ENCODE measurements at regions not wholly inside any gene's neighbourhood (a gene's known extent, or its start where the extent isn't known, plus 50 kb on each side); places are given as distances from the start of the nearest gene placed in this dataset.

DNA sequence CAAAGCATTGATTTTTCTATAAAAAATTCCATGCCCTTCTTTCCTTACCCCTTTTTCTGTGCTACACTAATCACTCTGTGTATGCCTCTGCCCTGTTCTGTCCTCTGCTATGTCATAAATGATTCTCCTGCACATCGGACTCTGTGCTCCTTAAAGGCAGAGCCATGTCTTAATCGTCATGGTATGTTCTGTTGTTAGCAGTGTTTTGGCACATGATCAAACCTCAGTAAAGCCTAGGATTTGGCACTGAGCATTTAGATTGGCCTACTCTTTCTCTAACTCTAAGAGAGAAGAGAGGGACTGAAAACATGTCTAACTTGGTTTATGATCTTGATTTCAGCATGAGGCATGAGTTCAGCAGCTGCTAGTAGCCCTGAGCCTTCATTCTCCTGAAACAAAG lies 266.9 kb downstream of the AASDHPPT start:
- DNase-seq, result no peak

DNA sequence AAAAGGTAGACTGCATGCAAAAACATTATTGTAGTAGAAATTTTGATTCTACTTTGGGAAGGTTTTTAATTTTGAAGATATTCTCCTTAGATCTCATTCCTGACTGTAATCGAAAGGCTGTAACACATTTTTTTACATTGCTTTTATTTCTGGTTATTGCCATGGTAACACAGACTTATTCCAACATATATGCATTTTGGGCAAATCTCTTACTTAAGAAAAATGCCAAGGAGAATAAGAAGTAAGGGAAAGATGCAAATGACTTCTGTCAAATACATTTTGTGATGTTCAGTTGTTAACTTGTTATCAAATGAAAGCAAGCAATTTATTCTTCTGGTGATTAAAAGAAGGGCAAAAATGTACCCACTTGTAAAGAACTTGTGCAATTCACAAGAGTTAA lies 267.5 kb downstream of the AASDHPPT start:
- DNase-seq, result no peak

DNA sequence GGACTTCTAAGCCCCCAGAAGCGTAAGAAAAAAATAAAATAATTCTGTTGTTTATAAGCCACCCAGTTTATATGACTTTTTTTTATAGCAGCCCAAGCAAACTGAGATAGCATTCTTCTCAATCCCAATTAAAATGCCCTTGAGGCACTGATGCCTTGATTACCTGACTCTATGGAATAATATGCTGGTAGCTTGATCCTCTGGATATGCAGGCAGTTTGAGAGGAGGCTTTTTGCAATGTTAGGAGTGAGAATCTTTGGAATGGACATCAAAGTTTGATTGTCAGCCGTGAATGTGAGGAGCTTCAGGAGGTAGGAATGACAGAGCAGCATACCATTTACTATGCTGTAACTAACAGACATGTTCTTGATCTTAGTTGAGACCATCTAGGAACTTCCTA lies 275.6 kb downstream of the AASDHPPT start:
- DNase-seq, result no peak

DNA sequence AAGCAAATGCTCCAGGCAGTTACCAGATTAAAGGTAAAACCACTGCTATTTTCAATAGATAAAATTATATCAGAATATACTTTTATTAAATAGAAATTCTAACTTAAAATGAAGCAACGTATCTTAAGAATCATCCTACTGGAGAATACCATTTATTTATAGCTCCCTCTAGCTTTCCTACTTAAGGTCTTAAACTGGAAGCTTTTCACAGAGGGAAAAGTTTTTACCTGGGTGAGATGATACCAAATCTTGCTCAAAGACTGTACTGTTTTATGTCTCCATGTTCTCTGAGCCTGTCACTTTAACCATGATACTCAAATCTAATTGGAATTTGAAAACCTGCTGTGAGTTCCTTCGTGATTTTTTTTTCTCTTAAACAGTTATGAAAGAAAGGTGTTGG lies 291.8 kb downstream of the AASDHPPT start:
- DNase-seq, result no peak

DNA sequence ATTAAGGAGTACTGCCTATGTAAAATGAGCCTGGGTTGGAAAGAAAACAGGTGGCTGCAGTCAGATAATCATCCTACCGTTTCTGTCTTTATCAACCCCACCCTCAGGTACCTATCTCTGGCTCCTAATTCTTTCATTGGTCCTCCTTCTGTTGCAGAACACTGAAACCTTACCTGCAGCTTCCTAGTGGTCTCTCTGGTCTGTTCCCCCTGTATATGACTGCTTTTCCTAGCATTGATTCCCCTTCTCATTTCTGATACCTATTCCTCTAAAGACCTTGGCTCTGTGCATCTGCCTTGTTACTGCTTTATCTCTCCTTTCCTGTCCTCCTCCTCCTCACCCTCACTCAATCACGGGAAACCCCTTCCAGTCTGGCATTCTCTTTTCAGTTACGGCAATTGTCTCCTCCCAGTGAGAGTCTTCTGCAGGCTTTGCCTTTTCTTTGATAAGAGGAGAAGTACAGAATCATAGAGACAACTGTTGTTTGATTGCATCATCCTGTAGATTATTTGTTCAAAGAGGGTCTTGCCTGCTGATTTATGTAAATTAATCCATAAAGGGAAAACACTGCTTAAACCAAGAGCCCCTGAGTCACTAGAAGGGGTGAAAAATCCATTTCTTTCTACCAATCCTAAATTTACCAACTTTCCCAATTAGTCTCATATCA lies 301.2 kb downstream of the AASDHPPT start:
- DNase-seq, result no peak

DNA sequence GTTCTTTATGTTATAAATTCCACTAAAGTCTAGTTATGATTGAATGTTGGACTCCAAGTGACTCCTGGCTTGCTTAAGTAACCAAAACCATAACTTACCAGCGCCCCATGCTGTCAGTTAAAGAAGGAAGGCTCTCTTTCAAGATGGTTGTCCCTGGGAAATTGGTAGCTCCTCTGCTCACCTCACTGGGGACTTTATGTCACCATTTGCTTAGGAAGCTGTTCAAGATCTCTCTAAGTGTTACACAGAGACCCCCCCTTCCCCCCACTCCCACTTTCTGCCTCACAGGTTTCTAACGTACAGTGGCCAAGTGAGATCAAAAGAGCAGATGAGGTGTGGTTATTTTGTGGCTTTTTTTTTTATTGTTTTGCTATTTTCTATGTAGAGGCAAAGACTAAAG lies 301.8 kb downstream of the AASDHPPT start:
- DNase-seq, result no peak

DNA sequence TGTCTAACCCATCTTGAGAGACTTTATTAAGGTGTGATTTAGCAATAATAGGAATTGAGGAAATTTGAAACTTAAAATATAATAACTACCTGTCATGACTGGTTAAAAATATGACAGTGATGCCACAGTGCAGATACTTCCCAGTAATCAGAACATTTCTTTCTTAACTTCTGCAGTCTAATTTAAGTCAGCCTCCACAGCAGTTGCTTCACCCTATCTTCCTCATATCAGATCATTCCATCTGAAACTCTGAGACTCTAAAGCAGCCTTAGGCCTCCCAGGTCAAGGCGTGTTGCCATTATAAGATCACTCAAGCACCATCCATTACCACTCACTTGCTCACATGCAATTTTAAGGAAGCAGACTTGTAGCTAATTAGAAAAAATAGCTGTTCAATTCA lies 302.2 kb downstream of the AASDHPPT start:
- no peak for DNase-seq

DNA sequence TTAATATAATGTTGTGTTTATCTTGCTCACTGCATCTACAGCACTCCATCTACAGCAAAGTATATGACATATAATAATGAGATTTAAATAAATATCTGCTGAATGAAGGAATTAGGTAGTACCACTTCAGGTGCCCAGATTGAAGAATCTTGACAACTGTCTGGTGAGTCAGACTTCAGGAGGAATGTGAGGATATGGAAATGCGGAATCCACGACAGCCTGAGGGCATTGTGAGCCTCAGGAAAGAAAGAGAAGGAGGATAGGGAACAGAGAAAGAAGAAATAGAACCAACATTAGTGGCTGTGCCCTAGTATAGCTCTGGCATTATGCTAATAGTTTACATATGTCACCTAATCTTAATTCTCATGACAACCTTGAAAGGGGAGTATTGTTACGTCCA lies 304.4 kb downstream of the AASDHPPT start:
- no peak for DNase-seq

DNA sequence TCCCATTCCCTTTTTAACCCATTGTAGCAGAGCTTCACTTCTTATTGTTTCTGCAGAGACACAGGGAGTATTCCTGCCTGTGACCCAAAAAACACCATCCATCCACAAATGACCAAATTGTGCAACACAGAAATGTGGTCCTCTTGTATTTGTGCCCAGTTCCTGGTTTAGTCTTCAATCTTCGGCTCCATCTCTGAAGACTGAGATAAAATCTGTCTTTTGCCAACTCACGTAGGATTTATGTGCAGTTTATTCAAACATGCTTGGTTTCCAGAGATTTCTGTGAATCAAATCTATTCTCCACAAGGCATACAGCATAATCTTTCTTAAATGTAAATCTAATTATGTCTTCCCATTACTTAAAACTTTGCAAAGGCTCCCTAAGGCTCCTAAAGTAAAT lies 307.0 kb downstream of the AASDHPPT start:
- no peak for DNase-seq

DNA sequence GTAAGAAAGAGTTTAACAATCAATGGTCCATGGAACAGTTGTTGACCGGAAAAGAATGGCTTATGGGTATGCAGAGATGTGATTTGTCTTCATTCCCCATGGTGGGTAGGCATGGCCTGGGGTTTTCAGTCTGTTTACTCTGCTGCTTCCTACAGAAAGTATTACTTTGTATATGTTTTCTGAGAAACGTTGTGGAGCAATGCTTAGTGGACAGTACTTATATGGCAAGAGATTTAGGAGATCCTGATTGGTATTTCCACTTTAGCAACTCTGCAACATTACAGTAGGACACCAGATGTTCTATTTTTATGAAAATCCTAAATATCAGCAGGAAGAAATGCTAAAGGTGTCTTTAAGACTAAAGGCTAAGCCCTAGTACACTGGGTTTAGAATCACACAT lies 309.1 kb downstream of the AASDHPPT start:
- no peak for DNase-seq

DNA sequence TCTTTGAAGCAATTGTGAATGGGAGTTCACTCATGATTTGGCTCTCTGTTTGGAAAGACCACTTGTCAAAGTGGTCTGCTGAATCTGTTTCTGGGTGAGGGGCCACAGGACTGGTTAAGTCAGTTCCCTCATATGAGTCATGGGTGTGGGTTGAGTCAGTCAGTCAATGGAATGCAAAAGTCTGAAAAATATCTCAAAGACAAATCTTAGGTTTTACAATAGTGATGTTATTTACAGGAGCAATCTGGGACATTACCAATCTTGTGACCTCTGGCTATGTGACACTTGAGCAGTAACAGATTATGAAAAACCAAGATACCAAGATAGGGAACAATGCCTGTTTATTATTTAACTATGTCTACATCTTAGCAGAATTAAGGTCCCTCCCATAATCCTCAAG lies 311.6 kb downstream of the AASDHPPT start:
- DNase-seq, result no peak

DNA sequence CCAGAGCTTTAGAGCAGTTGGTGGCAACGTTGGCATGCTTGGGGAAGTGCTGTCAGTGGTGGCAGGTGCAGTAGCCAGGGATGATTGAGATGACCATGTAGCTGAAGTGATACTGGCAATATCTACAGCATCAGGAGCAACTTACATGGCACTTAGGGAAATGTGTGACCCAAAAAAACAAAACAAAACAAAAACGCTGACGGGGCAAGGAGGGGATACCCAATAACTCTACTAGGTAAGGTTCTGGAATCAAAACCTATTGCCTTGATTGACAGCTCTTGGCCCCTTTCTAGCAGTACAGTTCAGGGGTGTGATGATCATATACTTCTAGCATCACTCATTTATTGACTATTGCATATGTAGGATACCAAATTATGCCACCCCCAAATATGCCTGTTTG lies 312.6 kb downstream of the AASDHPPT start:
- no peak for DNase-seq

DNA sequence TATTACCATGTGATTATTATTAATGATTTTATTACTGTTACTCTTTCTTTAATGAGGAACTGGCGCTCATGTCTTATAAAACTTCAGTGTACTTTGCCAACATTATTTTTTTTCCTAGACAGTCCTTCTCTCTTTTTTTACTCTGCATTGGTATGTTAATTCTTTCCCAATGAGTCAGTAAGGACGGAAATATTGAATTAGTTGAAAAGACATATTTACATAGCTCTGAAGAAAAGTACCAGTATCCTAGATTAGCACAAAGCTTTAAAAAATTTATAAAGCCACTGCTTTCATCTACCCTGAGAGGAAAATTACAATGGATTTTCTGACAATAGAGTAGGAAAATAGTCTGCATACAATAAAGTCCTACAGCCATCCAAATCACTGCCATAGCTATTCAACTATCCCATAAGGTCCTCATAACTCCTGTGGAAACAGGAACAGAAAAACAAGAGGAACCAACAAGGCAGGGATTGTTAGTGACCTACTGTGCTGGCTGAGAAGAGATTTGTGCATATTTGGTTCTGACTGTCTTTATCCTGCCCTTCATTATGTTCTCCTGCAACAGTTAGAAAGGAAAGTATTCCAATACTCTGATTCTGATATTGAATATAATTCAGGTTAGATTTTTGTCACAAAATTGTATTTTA lies 314.4 kb downstream of the AASDHPPT start:
- no peak for DNase-seq

DNA sequence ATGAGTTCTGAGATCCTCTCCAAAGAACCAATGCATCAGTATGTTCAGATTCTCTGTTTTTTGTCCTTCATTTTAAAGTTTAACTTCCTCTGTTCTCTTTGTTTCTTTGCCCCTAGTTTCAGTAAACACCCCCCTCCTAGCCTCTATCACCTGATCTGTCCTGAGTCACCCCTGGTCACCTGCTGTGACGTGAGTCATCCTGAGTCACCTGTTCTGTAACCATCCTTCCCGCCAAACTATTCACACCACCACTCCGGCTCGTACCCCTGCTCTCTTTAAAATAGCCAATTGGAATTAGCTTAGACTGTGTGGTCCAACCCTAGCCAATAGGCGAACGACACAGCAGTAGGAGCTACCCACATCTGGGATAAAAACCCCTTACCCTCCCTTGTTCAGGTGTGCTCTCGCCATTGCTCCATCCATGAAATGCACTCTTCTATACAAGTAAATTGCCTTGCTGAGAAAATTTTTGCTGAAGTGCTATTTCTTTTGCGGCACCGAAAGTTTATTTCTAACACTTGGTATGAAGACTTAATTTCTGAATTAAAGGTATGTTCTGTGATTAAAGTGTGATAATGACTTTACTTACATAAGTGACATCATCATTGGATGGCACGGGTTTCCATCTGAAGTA lies 318.4 kb downstream of the AASDHPPT start:
- no peak for DNase-seq

DNA sequence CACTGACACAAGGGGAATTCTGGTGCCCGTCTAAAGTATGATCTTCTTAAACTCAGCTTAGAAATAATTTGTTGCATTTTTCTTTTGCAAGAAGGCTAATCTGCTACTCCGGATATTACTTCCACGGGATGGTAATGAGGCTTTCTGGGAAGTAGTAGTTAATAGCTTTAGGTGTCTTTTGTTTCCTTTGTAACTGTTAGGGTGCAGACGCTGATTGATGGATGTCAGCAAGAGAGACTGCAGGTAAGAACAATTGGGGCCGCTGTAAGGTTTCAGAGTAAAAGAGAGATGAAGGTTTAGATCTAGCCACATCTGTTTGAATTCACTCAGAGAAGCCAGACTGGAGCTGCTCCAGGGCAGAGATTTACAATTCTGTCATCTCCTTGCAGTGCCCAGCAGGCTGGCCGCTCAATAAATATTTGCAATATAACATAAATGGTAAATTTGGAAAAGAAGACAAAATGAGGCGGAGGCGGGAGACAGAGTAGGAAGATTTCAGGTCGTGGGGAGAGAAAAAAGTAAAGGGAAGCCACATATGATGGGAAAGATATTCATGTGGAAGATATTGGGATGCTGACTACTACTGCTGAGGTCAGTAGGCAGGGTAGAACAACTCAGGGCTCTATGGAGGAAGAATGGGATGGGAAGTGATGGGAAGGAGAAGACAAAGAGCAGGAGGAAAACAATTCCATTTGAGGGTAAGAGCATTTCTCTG lies 320.5 kb downstream of the AASDHPPT start:
- no peak for DNase-seq

DNA sequence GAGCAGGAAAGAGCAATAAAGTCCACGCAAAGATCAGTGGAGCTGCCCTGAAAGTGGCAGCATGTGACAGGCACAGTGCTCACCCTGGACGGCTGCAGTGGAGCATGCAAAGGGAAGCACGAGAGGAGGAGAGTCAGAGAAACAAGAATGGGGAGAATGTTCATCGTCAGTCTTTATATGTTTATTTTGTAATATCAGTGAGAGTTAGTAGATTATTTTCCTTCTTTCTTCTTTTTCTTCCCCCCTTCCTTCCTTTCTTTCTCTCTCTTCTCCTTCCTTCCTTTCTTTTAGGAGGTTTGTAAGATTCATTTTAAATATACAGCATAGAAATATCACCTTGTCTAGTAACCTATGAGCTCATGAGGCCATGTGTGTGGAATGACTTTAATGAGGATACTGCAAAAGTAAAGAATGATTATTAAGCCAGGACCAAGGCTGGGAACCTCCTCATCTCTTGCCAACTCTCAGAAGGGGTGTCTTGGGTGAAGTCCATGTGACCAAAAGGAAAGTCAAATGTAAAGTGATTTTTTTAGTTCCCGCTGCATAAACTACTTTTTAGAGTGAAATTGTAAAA lies 321.1 kb downstream of the AASDHPPT start:
- DNase-seq, result no peak

DNA sequence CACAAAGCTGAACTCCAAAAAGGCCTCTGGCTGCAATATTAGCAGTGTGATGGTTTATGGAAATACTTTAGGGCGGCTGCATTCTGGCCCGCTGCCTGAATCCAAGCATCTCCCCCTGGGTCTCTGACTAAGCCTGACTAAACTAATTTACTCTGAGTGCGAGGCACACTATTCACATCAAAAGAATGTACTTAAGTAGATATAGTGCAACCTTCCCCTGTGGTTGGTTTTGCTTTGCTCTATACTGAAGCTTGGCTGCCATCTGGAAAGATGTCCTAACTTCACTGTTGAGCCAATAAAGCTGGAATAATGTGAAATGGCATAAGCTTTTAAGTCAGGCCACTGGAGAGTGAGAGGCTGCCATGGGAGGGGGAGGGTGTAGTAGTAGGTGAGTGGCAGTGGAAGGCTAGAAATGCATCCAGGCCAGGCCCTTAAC lies 321.6 kb downstream of the AASDHPPT start:
- DNase-seq, result no peak

DNA sequence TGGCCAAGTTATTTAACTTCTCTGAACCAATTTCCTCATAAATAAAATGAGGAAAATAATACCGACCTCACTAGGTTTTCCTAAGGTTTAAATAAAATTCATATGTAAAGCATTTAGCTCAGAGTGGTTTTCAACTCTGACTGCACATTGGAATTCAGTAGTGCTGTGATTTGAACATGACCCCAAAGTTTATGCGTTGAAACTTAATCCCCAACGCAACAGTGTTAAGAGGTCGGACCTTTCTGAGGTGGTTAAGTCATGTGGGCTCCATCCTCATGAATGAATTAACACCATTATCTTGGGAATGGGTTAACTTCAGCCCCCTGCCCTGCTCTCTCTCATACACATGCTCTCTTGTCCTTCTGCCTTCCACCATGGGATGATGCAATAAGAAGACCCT lies 322.2 kb downstream of the AASDHPPT start:
- DNase-seq, result no peak

DNA sequence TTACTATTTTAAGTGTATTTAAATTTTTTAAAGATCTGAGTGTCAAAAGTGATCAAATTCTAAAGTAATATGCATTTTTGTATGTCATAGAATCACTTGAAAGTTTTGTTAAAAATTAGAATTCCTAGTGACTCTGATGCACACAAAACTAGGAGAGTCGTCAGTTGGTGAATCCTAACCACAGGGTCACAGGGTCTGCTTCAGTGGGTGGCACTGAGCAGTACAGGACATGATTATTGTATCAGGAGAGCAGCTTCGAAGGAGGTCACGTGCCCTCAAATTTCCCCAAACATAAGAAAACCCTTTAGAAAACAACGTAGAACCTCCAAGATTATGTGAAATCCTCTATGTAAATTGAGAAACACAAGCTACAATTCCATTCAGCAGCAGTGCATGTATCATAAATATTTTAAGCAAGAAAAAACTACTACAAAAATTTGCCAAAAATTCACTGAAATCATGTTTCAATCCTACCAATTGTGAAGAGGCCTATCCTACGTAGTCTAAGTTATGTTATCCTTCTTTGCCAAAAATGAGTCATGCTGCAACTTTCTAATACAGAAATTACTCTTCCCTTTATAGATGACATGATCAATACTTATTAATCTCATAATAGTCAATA lies 323.6 kb downstream of the AASDHPPT start:
- DNase-seq, result no peak

DNA sequence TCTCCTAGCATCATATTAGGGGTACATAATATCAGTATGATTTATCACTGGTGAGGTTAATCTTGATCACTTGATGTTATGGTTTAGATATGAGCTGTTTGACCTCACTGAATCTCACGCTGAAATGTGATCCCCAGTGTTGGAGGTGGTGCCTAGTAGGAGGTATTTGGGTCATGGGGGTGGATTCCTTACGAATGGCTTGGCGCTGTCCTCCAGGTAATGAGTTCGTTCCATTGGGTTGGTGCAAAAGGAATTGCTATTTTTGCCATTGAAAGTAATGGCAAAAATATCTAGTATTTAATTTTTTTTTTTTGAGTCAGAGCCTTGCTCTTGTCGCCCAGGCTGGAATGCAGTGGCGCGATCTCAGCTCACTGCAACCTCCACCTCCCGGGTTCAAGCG lies 326.3 kb downstream of the AASDHPPT start:
- no peak for DNase-seq

DNA sequence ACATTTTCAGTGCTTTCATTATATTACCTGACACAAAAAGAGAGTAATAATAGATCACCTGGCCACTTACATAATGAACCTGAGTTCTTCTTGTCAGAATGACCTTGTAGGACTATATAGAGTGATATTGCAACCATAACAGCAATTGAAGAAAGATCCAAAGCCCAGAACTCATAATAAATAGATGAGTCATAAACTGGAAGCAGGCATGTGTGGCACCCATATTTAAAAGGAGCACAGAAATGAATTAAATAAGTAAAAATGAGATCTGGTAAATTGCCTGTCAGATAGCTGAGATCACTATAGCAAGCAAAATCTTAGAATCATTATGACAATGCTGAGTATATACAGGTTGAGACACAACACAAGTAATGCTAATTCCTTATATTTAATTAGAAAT lies 331.8 kb downstream of the AASDHPPT start:
- DNase-seq, result no peak

DNA sequence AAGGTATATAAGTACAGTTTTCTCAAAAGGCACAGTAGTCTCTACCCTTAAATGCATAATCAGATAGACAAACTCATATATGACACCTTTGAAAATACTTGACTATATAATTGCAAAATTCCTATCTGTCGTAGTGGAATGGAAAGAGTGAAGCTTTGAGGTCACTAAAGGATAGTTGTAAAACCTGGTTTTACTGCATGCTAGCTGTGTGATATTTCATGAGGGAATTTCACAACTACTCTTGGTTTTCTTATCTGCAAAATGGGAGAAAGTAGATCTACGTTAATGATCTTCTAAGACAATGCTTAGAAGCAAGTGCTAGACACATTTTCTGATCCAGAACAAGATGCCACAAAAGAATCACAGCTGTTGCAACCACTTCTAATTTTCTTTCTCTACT lies 332.2 kb downstream of the AASDHPPT start:
- no peak for DNase-seq

DNA sequence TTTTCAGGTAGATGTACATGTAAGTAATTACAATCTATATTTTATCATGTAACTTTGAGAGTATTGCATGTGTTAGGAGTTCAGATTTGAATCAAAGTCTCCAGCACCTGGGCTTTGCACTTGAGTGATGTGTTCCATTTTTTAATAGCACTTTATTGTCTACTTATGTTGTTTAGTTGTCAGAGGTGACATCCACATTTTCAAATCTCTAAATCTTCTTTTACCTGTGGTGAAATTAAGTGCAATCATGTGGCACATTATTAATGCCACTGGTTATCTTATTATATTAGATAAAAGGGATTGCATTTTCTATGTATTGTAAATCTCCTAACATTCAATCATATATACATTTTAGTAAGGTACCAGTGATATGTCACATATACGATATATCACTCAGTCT lies 333.4 kb downstream of the AASDHPPT start:
- DNase-seq, result no peak
